CD14-positive monocyte (primary cell): ENCODE measurements at regions not wholly inside any gene's neighbourhood (a gene's known extent, or its start where the extent isn't known, plus 50 kb on each side); places are given as distances from the start of the nearest gene placed in this dataset.

Experiments used
- DNase-seq, 3 donors: peaks; one replicate each; pipeline ENCODE4 v3.0.0-alpha.2; 2011 to 2022
- H2AFZ ChIP-seq: 2 replicates; pipeline ENCODE4 v1.6.0; 2012; ENCODE audit warnings: mild to moderate bottlenecking, low read depth, low read length, inconsistent platforms; ENCODE audit not compliant: insufficient read depth, poor library complexity, severe bottlenecking
- H3K27ac ChIP-seq, 2 donors: 1 replicate in 1 of 2; 2 replicates in 1 of 2; pipeline ENCODE4 v1.5.1; 2012 to 2013; ENCODE audit warnings: low read length in 2 of 2, control low read depth in 1 of 2, inconsistent platforms in 1 of 2, low read depth in 1 of 2, mild to moderate bottlenecking in 1 of 2
- H3K27me3 ChIP-seq, 2 donors: one replicate each; pipeline versions ENCODE4 v1.6.0 to v1.6.1; 2011 to 2013; ENCODE audit warnings: low read length in 2 of 2; ENCODE audit not compliant: control insufficient read depth in 2 of 2, insufficient read depth in 2 of 2
- H3K36me3 ChIP-seq, 2 donors: replicated peaks in 1 of 2; 1 replicate in 1 of 2; 2 replicates in 1 of 2; pipeline versions ENCODE4 v1.5.1 to v1.6.1; 2012 to 2013; ENCODE audit warnings: low read length in 2 of 2, control low read depth in 1 of 2, inconsistent platforms in 1 of 2, mild to moderate bottlenecking in 1 of 2; ENCODE audit not compliant: insufficient read depth in 2 of 2, control insufficient read depth in 1 of 2
- H3K4me1 ChIP-seq, 2 donors: 1 replicate in 1 of 2; 2 replicates in 1 of 2; pipeline versions ENCODE4 v1.5.1 to v1.6.1; 2012 to 2013; ENCODE audit warnings: low read length in 2 of 2, control low read depth in 1 of 2, inconsistent platforms in 1 of 2, mild to moderate bottlenecking in 1 of 2, moderate library complexity in 1 of 2; ENCODE audit not compliant: insufficient read depth in 2 of 2, control insufficient read depth in 1 of 2
- H3K4me2 ChIP-seq: replicated peaks from 2 replicates; pipeline ENCODE3; 2012; ENCODE audit warnings: low read length, moderate library complexity, mild to moderate bottlenecking; ENCODE audit not compliant: poor library complexity, severe bottlenecking; ENCODE audit errors: extremely low read depth
- H3K4me3 ChIP-seq, 3 experiments: fragments of 200-600 bp in 1 of 3; sonication (generic) in 1 of 3; replicated peaks in 1 of 3; 1 replicate in 2 of 3; 2 replicates in 1 of 3; pipeline ENCODE4 v1.5.1; 2011 to 2013; ENCODE audit warnings: low read length in 3 of 3, mild to moderate bottlenecking in 3 of 3, control low read depth in 2 of 3, low read depth in 2 of 3, inconsistent platforms in 1 of 3, moderate library complexity in 1 of 3
- H3K79me2 ChIP-seq: 2 replicates; pipeline ENCODE4 v1.6.0; 2012; ENCODE audit warnings: mild to moderate bottlenecking, control low read depth, inconsistent platforms, low read length, moderate library complexity; ENCODE audit not compliant: insufficient read depth
- H3K9ac ChIP-seq: 2 replicates; pipeline ENCODE4 v1.6.0; 2017; ENCODE audit warnings: low read length, mild to moderate bottlenecking; ENCODE audit not compliant: insufficient read depth, poor library complexity, severe bottlenecking
- H3K9me3 ChIP-seq, 2 donors: replicated peaks in 1 of 2; 1 replicate in 1 of 2; 2 replicates in 1 of 2; pipeline versions ENCODE4 v1.5.1 to v1.6.1; 2012 to 2013; ENCODE audit warnings: low read length in 2 of 2, control low read depth in 1 of 2; ENCODE audit not compliant: control insufficient read depth in 1 of 2, insufficient read depth in 1 of 2
- H4K20me1 ChIP-seq: 2 replicates; pipeline ENCODE4 v1.6.0; 2012; ENCODE audit warnings: mild to moderate bottlenecking, low read length, control low read depth, moderate library complexity; ENCODE audit not compliant: insufficient read depth
- H3K27ac Mint-ChIP-seq, 7 donors: one replicate each; pipeline ENCODE4 v1.8.0; 2020; ENCODE audit warnings: mild to moderate bottlenecking in 7 of 7, mixed read lengths in 7 of 7, moderate library complexity in 6 of 7, inconsistent platforms in 2 of 7
- H3K27me3 Mint-ChIP-seq, 3 donors: one replicate each; pipeline ENCODE4 v1.8.0; 2021 to 2022; ENCODE audit warnings: low read depth in 3 of 3, mild to moderate bottlenecking in 3 of 3, mixed read lengths in 3 of 3, moderate library complexity in 3 of 3, inconsistent platforms in 1 of 3
- H3K36me3 Mint-ChIP-seq, 2 donors: one replicate each; pipeline ENCODE4 v1.8.0; 2020; ENCODE audit warnings: mixed read lengths in 2 of 2, inconsistent platforms in 1 of 2, mild to moderate bottlenecking in 1 of 2
- H3K4me1 Mint-ChIP-seq: one replicate; pipeline ENCODE4 v1.8.0; 2020; ENCODE audit warnings: mild to moderate bottlenecking, mixed read lengths
- H3K4me3 Mint-ChIP-seq, 2 donors: one replicate each; pipeline ENCODE4 v1.8.0; 2020; ENCODE audit warnings: mild to moderate bottlenecking in 2 of 2, mixed read lengths in 2 of 2, moderate library complexity in 1 of 2
- H3K9me3 Mint-ChIP-seq, 7 donors: one replicate each; pipeline ENCODE4 v1.8.0; 2020 to 2022; ENCODE audit warnings: mixed read lengths in 7 of 7, mild to moderate bottlenecking in 6 of 7, moderate library complexity in 6 of 7, inconsistent platforms in 2 of 7
- WGBS: methylation state at CpG from one replicate; pipeline ENCODE4 v1.1.5; 2013; ENCODE audit warnings: missing lambda C conversion rate; ENCODE audit not compliant: insufficient coverage; 5-methylcytosine and 5-hydroxymethylcytosine counted together
- intact Hi-C, 2 donors: fragments of 100-400 bp; cut with micrococcal nuclease; formaldehyde crosslinking; loops; one replicate each; pipeline versions ENCODE4 v1.15.0 to v1.15.1; 2023
- TF ChIP-seq, protein P1 (sequence below): fragments of 200-600 bp; IDR thresholded peaks from one replicate; pipeline ENCODE4 v1.8.0; 2022; ENCODE audit warnings: antibody characterized with exemption, mild to moderate bottlenecking

DNA sequence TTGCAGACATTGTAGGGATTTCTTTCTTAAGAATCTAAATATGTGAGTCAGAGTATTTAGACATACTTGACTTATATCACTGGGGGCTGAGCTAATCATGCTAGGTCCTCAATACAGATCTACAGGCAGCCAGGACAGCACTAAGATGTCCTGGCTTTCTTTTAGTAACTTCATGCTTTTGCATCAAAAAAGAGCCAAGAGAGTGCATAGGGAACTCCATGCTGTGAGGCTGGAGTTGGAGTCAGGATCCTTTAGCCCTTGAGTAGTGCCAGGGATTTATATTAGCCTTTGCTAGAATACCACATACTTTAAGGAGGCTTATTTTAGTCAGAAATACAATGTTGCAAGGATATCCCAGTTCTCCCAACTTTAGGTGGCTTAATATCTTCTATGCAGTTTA lies 289.7 kb downstream of the CCDC85A start:
- Histone ChIP-seq H3K4me3 (no peak overlapping the region), H3K79me2 (no peaks in the 10 kb centered on the region), H3K27me3 (no peaks in the 10 kb centered on the region), H3K4me2 (no peak overlapping the region), H2AFZ (no peak overlapping the region), H3K36me3 (no peaks in the 10 kb centered on the region), H3K27ac (no peak overlapping the region), H3K4me1 (no peaks in the 10 kb centered on the region), H4K20me1 (no peaks in the 10 kb centered on the region), H3K9me3 (peaks cover 0 to 3% of the 10 kb centered on the region in 2 donors), H3K9ac (no peak overlapping the region)
- Mint-ChIP-seq H3K27me3 (no peaks in the 10 kb centered on the region), H3K36me3 (no peaks in the 10 kb centered on the region), H3K27ac (no peak overlapping the region), H3K4me3 (no peak overlapping the region), H3K4me1 (no peaks in the 10 kb centered on the region), H3K9me3 (peaks cover 0 to 7% (median 1%) of the 10 kb centered on the region in 7 donors)
- intact Hi-C loops: no loop called here
- TF ChIP-seq, protein P1, sequence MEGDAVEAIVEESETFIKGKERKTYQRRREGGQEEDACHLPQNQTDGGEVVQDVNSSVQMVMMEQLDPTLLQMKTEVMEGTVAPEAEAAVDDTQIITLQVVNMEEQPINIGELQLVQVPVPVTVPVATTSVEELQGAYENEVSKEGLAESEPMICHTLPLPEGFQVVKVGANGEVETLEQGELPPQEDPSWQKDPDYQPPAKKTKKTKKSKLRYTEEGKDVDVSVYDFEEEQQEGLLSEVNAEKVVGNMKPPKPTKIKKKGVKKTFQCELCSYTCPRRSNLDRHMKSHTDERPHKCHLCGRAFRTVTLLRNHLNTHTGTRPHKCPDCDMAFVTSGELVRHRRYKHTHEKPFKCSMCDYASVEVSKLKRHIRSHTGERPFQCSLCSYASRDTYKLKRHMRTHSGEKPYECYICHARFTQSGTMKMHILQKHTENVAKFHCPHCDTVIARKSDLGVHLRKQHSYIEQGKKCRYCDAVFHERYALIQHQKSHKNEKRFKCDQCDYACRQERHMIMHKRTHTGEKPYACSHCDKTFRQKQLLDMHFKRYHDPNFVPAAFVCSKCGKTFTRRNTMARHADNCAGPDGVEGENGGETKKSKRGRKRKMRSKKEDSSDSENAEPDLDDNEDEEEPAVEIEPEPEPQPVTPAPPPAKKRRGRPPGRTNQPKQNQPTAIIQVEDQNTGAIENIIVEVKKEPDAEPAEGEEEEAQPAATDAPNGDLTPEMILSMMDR: no peak
- no peak for DNase-seq

DNA sequence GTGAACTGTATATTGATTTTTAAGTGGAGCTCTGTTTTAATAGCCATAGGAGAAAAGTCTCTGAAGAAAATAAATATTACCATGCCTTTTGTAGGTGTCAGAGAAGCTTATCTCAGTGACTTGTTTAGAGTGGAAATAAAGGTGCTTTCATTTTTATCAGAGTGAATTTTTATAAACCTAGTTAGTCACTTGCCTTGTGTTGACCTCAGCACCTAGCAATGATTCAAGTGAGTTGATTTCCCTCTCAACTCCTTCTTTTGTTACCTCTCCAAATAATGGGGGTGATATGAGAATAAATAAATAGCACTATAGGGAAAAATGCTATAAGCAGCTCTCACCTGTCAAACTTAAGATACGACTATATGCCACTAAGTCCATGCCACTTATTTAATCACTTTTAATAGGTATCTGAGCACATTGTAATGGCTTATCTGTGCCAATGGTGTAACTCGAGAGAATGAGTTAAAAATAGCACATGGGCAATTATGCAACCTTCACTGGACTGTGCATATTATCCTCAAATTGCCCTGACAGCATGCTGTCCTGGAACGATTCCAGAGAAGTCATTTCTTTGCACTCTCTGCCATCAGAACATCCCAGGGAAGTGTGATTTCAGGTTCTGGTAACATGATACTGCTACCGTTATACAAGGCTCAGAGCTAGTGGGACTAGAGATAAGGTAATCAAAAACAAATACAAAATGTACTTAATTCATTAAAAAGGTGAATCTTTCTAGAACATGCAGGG lies 290.8 kb downstream of the CCDC85A start:
- no peak overlapping the region for H3K4me3 ChIP-seq
- Mint-ChIP-seq H3K36me3 (no peaks in the 10 kb centered on the region), H3K27me3 (no peaks in the 10 kb centered on the region), H3K4me1 (no peaks in the 10 kb centered on the region), H3K9me3 (peaks cover 0 to 7% (median 2%) of the 10 kb centered on the region in 7 donors), H3K4me3 (no peak overlapping the region), H3K27ac (no peak overlapping the region)
- H2AFZ ChIP-seq: no peak overlapping the region
- TF ChIP-seq, protein P1: no peak
- H4K20me1 ChIP-seq: no peaks in the 10 kb centered on the region
- no peaks in the 10 kb centered on the region for H3K27me3 ChIP-seq
- intact Hi-C loops: no loop called here
- no CpG with 5 or more reads among the region's 4 CpGs for WGBS
- no peak overlapping the region for H3K9ac ChIP-seq
- H3K27ac ChIP-seq: no peak overlapping the region
- H3K4me1 ChIP-seq: no peaks in the 10 kb centered on the region
- no peak overlapping the region for H3K4me2 ChIP-seq
- H3K79me2 ChIP-seq: no peaks in the 10 kb centered on the region
- no peaks in the 10 kb centered on the region for H3K36me3 ChIP-seq
- peaks cover 0 to 3% of the 10 kb centered on the region in 2 donors for H3K9me3 ChIP-seq
- DNase-seq: no peak
